ENCODE measurements at regions not wholly inside any gene's neighbourhood (a gene's known extent, or its start where the extent isn't known, plus 50 kb on each side); places are given as distances from the start of the nearest gene placed in this dataset.
"Not testable (repeated sequence)": the region's sequence is repeated elsewhere in the genome, so short reads cannot be mapped to it uniquely, and the experiment has no call there.

DNA sequence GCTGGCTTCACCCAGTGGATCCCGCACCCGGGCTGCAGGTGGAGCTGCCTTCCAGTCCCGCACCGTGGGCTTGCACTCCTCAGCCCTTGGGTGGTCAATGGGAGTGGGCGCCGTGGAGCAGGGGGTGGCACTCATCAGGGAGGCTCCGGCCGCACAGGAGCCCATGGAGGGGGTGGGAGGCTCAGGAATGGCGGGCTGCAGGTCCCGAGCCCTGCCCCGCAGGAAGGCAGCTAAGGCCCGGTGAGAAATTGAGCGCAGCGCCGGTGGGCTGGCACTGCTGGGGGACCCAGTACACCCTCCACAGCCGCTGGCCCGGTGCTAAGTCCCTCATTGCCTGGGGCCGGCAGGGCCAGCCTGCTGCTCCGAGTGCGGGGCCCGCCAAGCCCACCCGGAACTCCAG lies 209.9 kb downstream of the UTRN start:
- not testable (repeated sequence) for DNase-seq (ENCODE audit: extremely low read depth in 1 of 11, low read depth in 9 of 11, low spot score in 4 of 11)

DNA sequence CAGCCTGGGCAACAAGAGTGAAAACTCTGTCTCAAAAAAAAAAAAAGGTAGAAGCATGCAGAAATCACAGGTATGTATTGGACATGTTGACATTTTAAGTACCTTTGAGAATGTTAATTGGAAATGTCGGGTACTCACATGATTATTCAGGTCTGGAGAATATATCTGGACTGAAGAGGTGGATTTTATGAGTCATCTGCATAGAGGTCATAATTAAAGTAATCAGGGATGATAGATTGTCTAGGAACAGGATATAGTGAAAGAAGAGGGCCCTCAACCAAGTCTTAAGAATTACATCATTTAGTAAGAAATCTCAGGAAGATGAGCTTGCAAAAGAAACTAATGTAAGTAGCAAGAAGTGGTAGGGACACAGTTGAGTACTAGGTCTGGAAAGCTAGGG lies 212.5 kb downstream of the UTRN start:
- no peak for DNase-seq (ENCODE audit: extremely low read depth in 1 of 11, low read depth in 9 of 11, low spot score in 4 of 11)

DNA sequence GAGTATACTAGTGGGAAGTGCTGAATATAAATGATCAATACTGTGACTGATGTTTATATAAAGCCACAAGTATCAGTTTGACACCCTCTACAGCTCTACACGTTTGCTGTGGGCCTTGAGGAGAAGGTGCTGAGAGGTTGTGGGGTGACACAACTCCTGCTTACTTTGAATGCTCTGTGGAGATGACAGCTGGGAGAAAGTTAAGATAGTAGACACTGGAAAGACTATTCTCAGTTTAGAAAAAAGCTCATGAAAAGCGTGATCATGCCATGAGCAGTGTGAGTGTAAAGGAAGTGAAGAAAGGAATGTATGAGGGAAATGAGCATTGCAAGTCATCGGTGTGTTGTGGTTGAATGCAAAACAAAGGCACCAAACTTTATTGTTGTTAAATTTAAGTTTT lies 215.8 kb downstream of the UTRN start:
- DNase-seq (ENCODE audit: extremely low read depth in 1 of 11, low read depth in 9 of 11, low spot score in 4 of 11): no peak

DNA sequence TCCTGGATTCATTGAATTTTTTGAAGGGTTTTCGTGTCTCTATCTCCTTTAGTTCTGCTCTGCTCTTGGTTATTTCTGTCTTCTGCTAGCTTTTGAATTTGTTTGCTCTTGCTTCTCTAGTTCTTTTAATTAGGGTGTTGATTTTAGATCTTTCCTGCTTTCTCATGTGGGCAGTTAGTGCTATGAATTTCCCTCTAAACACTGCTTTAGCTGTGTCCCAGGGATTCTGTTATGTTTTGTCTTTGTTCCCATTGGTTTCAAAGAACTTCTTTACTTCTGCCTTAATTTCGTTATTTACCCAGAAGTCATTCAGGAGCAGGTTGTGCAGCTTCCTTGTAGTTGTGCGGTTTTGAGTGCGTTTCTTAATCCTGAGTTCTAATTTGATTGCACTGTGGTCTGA lies 220.1 kb downstream of the UTRN start:
- not testable (repeated sequence) for DNase-seq (ENCODE audit: extremely low read depth in 1 of 11, low read depth in 9 of 11, low spot score in 4 of 11)

DNA sequence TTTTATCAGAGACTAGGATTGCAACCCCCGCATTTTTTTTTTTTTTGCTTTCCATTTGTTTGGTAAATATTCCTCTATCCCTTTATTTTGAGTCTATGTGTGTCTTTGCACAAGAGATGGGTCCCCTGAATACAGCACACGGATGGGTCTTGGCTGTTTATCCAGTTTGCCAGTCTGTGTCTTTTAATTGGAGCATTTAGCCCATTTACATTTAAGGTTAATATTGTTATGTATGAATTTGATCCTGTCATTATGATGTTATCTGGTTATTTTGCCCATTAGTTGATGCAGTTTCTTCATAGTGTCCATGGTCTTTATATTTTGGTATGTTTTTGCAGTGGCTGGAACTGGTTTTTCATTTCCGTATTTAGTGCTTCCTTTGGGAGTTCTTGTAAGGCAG lies 220.9 kb downstream of the UTRN start:
- not testable (repeated sequence) for DNase-seq (ENCODE audit: extremely low read depth in 1 of 11, low read depth in 9 of 11, low spot score in 4 of 11)

DNA sequence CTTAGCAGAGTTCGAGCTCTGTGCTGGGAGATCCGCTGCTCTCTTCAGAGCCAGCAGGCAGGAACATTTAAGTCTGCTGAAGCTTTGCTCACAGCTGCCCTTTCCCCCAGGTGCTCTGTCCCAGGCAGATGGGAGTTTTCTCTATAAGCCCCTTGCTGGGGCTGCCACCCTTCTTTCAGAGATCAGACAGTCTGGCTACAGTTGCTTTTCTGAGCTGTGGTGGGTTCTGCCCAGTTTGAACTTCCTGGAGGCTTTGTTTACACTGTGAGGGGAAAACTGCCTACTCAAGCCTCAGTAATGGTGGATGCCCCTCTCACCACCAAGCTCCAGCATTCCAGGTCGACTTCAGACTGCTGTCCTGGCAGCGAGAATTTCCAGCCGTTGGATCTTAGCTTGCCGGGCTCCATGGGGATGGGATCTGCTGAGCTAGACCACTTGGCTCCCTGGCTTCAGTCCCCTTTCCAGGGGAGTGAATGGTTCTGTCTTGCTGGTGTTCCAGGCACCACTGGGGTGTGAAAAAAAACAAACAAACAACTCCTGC lies 222.7 kb downstream of the UTRN start:
- not testable (repeated sequence) for DNase-seq (ENCODE audit: extremely low read depth in 1 of 11, low read depth in 9 of 11, low spot score in 4 of 11)

DNA sequence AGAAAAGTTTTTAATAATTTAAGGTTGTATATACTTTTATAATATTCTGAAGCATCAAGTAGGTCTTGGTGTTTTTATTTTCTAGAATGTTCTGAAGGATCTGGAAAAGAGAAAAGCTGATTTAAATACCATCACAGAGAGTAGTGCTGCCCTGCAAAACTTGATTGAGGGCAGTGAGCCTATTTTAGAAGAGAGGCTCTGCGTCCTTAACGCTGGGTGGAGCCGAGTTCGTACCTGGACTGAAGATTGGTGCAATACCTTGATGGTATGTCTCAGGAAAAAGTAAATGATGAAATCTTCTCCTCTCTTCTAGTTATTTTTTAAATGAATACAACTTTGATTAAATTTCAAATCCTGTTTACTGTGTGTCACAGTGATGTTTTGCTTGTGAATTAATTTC lies 225.7 kb downstream of the UTRN start:
- no peak for DNase-seq (ENCODE audit: extremely low read depth in 1 of 11, low read depth in 9 of 11, low spot score in 4 of 11)

DNA sequence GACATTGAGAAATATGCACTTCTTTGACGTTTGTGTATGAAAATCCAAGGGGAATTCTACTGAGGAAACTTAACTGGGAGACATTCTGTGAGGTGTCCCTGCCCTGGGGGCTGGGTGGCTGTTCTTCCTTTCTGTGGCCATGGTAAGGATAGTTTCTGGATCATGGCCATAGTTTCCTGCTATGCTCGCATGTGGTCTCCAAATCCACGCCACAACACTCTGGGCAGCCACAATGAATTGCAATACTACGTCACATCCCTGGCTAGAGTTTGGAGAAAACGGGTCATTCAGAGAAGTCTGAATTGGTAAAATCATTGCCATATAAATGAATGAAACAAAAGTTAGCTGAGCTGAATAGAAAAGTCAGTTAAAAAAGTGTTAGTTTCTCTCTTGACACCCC lies 230.6 kb downstream of the UTRN start:
- DNase-seq (ENCODE audit: extremely low read depth in 1 of 11, low read depth in 9 of 11, low spot score in 4 of 11): no peak

DNA sequence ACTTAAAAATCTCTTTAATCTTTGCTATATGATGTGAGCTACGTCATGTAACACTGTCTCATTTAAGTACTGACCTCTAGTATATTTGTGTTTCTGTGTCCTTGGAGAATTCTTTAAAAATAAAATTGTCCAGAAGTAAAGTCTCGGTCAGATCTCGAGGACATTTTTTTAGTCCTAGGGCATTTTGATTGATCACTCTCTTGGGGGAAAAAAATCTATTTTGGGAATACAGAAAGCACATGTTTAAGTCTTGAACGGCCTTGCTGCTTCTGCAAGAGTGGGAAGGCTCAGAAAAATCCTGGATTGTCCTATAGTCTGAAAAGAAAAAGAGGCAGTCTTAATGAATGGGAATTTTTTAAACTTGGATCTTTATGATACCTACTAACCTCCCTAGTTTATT lies 234.3 kb downstream of the UTRN start:
- peak; percentile 15 to 52 (median 28) for DNase-seq (ENCODE audit: extremely low read depth in 1 of 11, low read depth in 9 of 11, low spot score in 4 of 11)

DNA sequence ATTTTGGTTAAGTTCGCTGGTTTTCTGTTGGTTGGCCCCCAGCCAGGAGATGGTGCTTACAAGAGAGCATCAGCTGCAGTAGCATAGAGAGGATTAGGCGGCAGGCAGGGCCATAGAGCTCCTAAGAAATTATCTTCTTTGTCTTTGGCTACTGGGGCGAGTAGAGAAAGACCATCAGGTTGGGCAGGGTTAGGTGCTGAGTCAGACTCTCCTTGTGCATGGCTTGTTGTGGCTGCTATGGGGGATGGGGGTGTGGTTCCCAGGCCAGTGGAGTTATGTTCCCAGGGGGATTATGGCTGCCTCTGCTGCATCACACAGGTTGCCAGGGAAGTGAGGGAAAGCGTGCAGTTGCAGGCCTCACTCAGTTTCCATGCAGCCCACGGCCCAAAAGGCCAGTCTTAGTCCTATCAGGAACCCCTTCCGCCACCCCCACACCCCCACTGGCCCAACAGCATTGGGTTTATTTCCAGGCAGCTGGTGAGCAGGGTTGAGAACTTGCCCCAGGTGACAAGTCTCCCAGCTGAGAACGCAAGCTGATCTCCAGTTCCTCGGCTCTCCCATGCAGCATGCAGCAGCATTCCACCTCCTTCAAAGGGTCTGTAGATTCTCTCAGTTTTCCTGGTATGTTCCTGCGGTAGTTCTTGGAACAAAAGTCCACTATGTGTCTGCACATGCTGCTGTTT lies 243.7 kb downstream of the UTRN start:
- no peak for DNase-seq (ENCODE audit: extremely low read depth in 1 of 11, low read depth in 9 of 11, low spot score in 4 of 11)

DNA sequence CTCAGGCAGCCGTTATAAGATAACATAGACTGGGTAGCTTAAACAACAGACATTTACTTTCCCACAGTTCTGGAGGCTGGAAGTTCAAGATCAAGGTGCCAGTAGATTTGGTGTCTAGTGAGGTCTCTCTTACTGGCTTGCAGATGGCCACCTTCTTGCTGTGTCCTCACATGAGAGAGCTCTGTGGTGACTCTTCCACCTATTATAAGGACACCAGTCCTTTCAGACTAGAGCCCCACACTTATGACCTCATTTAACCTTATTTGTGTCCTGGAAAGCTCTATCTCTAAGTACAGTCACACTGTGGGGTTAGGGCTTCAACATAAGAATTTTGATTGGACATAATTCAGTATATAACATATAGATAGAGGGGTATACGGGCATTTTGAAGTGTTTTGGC lies 245.0 kb downstream of the UTRN start:
- DNase-seq (ENCODE audit: extremely low read depth in 1 of 11, low read depth in 9 of 11, low spot score in 4 of 11): no peak

DNA sequence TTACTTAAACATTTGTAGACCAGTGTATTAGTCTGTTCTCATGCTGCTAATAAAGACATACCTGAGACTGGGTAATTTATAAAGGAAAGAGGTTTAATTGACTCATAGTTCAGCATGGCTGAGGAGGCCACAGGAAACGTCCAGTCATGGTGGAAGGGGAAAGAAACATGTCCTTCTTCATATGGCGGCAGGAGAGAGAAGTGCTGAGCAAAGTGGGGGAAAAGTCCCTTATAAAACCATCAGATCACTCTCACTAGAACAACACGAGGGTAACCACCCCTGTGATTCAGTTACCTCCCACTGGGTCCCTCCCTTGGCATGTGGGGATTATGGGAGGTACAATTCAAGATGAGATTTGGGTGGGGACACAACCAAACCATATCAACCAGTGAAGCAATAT lies 247.1 kb downstream of the UTRN start:
- DNase-seq (ENCODE audit: extremely low read depth in 1 of 11, low read depth in 9 of 11, low spot score in 4 of 11): not testable (repeated sequence)

DNA sequence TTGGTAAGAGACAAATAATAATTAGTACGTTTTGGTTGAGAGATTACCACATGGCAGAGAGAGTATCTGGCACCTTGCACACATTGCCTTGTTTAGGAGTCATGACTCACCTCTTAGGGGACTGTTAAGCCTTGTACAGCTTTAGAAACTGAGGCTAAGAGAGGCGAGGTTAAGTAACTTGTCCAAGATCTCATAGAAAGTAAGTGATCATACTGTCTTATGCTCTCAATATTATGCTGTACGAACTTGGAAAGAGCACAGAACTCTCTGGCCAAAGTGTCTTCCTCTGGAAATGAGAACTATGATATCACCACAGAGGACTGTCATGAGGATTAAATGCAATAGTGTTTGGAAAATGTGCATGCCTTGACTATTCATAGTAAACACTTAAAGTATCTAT lies 249.0 kb downstream of the UTRN start:
- no peak for DNase-seq (ENCODE audit: extremely low read depth in 1 of 11, low read depth in 9 of 11, low spot score in 4 of 11)

DNA sequence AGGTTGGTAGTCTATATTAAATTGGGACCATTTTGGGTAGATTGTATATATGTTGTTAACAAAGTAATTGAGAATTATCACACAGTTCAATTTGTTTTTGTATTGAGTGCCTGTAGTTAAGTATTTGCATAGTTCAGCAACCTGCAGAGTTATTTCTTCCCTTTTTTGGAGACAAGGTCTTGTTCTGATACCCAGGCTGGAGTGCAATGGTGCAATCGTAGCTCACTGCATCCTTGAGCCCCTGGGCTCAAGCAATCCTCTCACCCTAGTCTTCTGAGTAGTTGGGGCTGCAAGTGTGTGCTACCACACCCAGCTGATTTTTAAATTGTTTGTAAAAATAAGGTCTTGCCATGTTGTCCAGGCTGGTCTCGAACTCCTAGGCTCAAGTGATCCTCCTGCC lies 250.5 kb downstream of the UTRN start:
- DNase-seq (ENCODE audit: extremely low read depth in 1 of 11, low read depth in 9 of 11, low spot score in 4 of 11): no peak

DNA sequence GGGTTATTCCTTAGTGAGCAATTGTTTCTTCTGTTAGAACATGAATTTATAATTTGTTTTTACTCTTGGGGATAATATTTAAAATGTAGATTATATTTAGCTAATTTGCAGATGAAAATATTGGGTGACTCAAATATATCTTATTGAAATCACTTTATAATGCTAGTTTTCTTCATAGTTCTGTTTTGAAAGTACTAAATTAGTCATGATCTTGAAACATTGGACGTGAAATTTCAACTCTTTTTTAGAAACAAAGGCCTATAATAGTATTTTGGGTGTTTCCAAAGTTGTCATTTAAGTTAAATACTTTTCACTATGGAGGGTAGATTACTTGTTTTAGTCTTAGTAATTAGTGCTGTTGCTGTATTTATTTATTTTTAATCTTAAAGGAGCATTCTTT lies 250.9 kb downstream of the UTRN start:
- no peak for DNase-seq (ENCODE audit: extremely low read depth in 1 of 11, low read depth in 9 of 11, low spot score in 4 of 11)

DNA sequence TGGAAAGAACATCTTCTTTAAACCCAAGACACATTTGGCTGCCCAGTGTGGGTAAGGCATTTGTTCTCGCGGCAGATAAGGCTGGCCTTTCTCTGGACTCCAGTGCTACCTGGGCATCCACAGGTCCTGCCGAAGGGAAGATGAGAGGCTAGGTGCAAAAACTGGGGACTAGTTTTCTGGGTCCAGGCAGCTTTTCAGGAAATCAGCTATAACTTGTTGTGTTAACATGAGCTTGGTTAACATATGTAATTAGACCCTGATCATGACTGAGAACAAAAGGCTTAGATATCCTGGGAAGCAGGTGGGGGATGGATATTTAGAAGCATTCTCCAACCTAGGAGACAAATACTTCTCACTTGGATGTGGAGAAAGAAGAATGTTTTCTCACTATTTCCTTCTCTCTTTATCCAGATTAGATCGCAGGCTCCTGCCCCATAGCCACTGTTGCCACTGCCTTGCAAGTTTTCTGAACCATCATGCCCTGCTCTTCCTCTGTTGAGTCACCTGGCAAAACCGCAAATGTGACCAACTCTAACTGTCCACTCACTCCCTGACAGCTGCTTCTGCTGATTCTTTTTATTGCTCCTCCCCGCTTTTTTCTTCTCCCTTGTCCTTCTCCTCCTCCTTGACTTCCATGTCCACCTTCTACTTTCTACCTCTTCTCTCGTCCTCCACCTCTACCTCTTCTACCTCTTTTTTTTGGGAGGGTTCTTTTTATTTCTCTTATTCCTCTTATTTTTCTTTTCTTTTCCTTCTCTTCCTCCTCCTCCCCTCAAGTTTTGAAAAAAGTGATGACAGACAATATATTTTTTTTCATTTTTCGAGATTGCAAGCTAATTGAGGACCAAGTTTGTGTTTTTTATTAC lies 258.1 kb downstream of the UTRN start:
- no peak for DNase-seq (ENCODE audit: extremely low read depth in 1 of 11, low read depth in 9 of 11, low spot score in 4 of 11)

DNA sequence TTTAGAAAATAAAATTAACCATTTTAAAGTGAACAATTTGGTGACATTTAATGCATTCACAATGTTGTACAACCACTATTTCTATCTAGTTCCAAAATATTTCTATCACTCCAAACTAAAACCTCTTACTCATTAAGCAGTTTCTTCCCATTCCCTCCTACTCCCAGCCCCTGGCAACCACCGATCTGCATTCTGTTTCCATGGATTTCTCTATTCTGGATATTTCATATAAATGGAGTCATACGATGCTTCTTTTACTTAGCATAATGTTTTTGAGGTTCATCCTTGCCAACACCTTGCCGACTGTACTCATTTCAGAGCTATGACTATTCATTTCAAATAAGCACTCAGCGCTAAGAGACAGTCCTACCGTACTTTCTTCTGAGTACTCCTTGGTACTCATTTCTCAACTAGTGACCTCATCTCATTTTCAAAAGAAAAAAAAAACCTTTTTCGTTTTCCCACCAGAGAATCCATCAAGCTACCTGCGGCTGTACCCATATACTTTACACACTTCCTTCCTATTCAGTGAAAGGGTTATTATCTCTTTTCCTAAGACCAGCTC lies 259.2 kb downstream of the UTRN start:
- DNase-seq (ENCODE audit: extremely low read depth in 1 of 11, low read depth in 9 of 11, low spot score in 4 of 11): no peak

DNA sequence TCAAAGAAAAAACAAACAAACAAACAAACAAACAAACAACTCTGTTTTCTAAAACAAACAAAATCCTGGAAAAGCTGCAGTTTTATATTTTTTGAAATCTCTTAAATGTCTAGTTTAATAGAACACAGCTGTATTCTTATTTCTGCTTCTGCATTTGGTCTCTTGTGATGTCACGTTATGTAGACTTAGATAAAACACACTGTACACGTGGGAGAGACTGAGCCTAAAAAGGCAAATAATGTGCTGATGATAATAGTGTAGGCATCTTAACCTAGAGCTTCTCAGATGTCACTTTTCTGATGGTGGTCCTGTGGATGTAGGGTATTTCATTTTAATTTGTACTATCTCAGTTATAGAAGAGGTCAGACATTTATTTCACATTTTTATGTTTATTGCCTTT lies 261.7 kb downstream of the UTRN start:
- DNase-seq (ENCODE audit: extremely low read depth in 1 of 11, low read depth in 9 of 11, low spot score in 4 of 11): peak in 4 of 11 donors; percentile 6 to 14 (median 9)

DNA sequence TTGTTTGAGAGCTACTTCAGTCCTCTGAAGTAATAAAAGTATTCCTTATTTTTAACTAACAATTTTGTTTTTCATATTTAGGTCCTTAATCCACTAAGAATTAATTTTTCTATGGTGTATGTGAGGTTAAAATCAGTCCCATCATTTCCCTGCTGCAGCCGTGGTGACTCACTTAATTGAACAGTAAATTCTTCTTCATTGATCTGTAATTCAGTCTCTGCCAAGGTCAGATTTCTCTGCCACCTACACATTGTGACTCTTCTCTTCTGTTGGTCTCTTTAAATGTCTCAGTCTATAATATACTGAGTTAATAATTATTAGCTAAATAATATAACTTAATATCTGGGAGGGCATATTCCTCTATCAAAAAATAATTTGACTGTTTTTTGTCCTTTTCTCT lies 262.3 kb downstream of the UTRN start:
- no peak for DNase-seq (ENCODE audit: extremely low read depth in 1 of 11, low read depth in 9 of 11, low spot score in 4 of 11)

DNA sequence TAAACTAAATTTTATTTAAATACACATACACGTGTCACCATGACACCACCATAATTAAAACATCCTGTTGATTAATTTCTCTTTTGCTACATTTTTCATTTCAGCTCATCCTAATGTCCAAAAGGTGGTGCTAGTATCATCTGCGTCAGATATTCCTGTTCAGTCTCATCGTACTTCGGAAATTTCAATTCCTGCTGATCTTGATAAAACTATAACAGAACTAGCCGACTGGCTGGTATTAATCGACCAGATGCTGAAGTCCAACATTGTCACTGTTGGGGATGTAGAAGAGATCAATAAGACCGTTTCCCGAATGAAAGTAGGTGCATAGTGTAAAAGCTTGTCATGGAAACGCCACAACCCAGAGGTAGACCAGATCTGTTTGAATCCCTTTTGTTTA lies 263.4 kb downstream of the UTRN start:
- no peak for DNase-seq (ENCODE audit: extremely low read depth in 1 of 11, low read depth in 9 of 11, low spot score in 4 of 11)

All from renal cortex interstitium (tissue), 11 donors.